Glutamatergic neuron (in vitro differentiated cells): ENCODE measurements at regions not wholly inside any gene's neighbourhood (a gene's known extent, or its start where the extent isn't known, plus 50 kb on each side); places are given as distances from the start of the nearest gene placed in this dataset.

Source experiments
- DNase-seq: peaks from one replicate; pipeline ENCODE4 v3.0.0; 2022
- H3K27ac Mint-ChIP-seq: one replicate; pipeline ENCODE4 v1.8.0; 2020; ENCODE audit warnings: mild to moderate bottlenecking, mixed read lengths, inconsistent platforms; ENCODE audit not compliant: unreplicated experiment
- H3K27me3 Mint-ChIP-seq: one replicate; pipeline ENCODE4 v1.8.0; 2020; ENCODE audit warnings: mild to moderate bottlenecking, moderate library complexity, mixed read lengths, inconsistent platforms; ENCODE audit not compliant: unreplicated experiment
- H3K36me3 Mint-ChIP-seq: one replicate; pipeline ENCODE4 v1.8.0; 2020; ENCODE audit warnings: mild to moderate bottlenecking, mixed read lengths, inconsistent platforms; ENCODE audit not compliant: unreplicated experiment
- H3K4me1 Mint-ChIP-seq: one replicate; pipeline ENCODE4 v1.8.0; 2020; ENCODE audit warnings: mild to moderate bottlenecking, low read depth, mixed read lengths, inconsistent platforms; ENCODE audit not compliant: unreplicated experiment
- H3K4me3 Mint-ChIP-seq: one replicate; pipeline ENCODE4 v1.8.0; 2020; ENCODE audit warnings: mild to moderate bottlenecking, mixed read lengths, inconsistent platforms; ENCODE audit not compliant: unreplicated experiment
- H3K9me3 Mint-ChIP-seq: one replicate; pipeline ENCODE4 v1.8.0; 2020; ENCODE audit warnings: mild to moderate bottlenecking, moderate library complexity, mixed read lengths, inconsistent platforms; ENCODE audit not compliant: unreplicated experiment
- TF ChIP-seq, protein P1 (sequence below): fragments of 200-600 bp; sonication (generic); IDR thresholded peaks from one replicate; pipeline ENCODE4 v1.5.0; 2021; ENCODE audit not compliant: partially characterized antibody, unreplicated experiment

GRCh38 chr10:3397231-3397630, 224.6 kb upstream of the PITRM1 start:
- TF ChIP-seq, protein P1, sequence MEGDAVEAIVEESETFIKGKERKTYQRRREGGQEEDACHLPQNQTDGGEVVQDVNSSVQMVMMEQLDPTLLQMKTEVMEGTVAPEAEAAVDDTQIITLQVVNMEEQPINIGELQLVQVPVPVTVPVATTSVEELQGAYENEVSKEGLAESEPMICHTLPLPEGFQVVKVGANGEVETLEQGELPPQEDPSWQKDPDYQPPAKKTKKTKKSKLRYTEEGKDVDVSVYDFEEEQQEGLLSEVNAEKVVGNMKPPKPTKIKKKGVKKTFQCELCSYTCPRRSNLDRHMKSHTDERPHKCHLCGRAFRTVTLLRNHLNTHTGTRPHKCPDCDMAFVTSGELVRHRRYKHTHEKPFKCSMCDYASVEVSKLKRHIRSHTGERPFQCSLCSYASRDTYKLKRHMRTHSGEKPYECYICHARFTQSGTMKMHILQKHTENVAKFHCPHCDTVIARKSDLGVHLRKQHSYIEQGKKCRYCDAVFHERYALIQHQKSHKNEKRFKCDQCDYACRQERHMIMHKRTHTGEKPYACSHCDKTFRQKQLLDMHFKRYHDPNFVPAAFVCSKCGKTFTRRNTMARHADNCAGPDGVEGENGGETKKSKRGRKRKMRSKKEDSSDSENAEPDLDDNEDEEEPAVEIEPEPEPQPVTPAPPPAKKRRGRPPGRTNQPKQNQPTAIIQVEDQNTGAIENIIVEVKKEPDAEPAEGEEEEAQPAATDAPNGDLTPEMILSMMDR, result no peak
- H3K27me3 Mint-ChIP-seq, result peaks cover 3% of the 10 kb centered on the region
- H3K27ac Mint-ChIP-seq, result no peak overlapping the region
- H3K36me3 Mint-ChIP-seq, result peaks cover 7% of the 10 kb centered on the region
- DNase-seq, result no peak
- peaks cover 3% of the 10 kb centered on the region for H3K9me3 Mint-ChIP-seq
- H3K4me1 Mint-ChIP-seq, result peaks cover 14% of the 10 kb centered on the region
- no peak overlapping the region for H3K4me3 Mint-ChIP-seq

- H3K4me1 Mint-ChIP-seq, result peaks cover 14% of the 10 kb centered on the region
- H3K27ac Mint-ChIP-seq, result no peak overlapping the region
- peaks cover 3% of the 10 kb centered on the region for H3K27me3 Mint-ChIP-seq
- TF ChIP-seq, protein P1, result no peak
- no peak overlapping the region for H3K4me3 Mint-ChIP-seq
- H3K36me3 Mint-ChIP-seq, result peaks cover 7% of the 10 kb centered on the region
- DNase-seq, result no peak
- peaks cover 3% of the 10 kb centered on the region for H3K9me3 Mint-ChIP-seq
Observed at GRCh38 chr10:3396116-3396515, 223.5 kb upstream of the PITRM1 start.

GRCh38 chr10:3395458-3395861, 222.9 kb upstream of the PITRM1 start:
- no peak for DNase-seq
- H3K36me3 Mint-ChIP-seq, result peaks cover 7% of the 10 kb centered on the region
- TF ChIP-seq, protein P1, result no peak
- H3K4me1 Mint-ChIP-seq, result peaks cover 14% of the 10 kb centered on the region
- no peak overlapping the region for H3K27ac Mint-ChIP-seq
- H3K4me3 Mint-ChIP-seq, result no peak overlapping the region
- H3K27me3 Mint-ChIP-seq, result peaks cover 3% of the 10 kb centered on the region
- H3K9me3 Mint-ChIP-seq, result peaks cover 3% of the 10 kb centered on the region

DNA sequence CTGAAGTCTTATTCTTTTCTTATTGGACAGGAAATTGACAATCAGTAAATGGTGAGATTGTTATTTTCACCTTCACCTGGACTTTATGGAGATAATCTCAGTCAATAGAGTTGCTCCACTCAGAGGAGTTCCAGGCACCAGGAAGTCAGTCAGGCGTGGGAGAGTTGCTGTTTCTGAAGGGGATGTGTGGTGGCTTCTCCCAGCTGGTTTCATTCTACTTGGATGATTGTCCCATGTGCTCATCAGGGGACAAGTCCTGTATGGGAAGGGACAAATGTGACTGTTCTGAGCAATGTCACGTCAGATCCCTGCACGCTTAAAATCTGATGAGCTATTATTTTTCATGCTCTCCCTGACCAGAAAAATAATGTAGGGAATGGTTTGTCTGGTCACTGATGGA, 222.5 kb upstream of the PITRM1 start:
- Mint-ChIP-seq H3K36me3 (peaks cover 7% of the 10 kb centered on the region), H3K27me3 (peaks cover 2% of the 10 kb centered on the region), H3K4me3 (no peak overlapping the region), H3K9me3 (peaks cover 3% of the 10 kb centered on the region), H3K27ac (no peak overlapping the region), H3K4me1 (peaks cover 14% of the 10 kb centered on the region)
- TF ChIP-seq, protein P1, result no peak
- DNase-seq, result no peak

DNA sequence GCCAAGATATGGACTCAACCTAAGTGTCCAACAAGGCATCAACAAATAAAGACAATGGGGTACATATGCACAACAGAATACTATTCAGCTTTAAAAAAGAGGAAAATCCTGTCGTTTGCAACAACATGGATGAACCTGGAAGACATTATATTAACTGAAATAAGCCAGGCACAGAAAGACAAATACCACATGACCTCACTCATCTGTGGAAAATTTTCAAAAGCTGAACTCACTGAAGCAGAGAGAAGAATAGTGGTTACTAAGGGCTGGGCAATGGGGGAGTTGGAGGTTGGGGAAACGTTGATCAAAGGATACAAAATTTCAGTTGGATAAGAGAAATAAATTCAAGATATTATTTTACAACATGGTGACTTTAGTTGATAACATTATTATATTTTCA, 221.4 kb upstream of the PITRM1 start:
- Mint-ChIP-seq H3K4me3 (no peak overlapping the region), H3K9me3 (peaks cover 3% of the 10 kb centered on the region), H3K27ac (no peak overlapping the region), H3K36me3 (peaks cover 7% of the 10 kb centered on the region), H3K27me3 (peaks cover 2% of the 10 kb centered on the region), H3K4me1 (peaks cover 6% of the 10 kb centered on the region)
- TF ChIP-seq, protein P1, result no peak
- no peak for DNase-seq
